ENCODE measurements at regions not wholly inside any gene's neighbourhood (a gene's known extent, or its start where the extent isn't known, plus 50 kb on each side); places are given as distances from the start of the nearest gene placed in this dataset.

GRCh38 chr3:99439892-99440291 lies 198.5 kb upstream of the COL8A1 start:
- DNase-seq (ENCODE audit: low read depth in 2 of 2), result no peak

GRCh38 chr3:99434190-99434589 lies 204.2 kb upstream of the COL8A1 start:
- DNase-seq (ENCODE audit: low read depth in 2 of 2), result no peak

GRCh38 chr3:99430348-99431134 lies 207.9 kb upstream of the COL8A1 start:
- no peak for DNase-seq (ENCODE audit: low read depth in 2 of 2)

- DNase-seq (ENCODE audit: low read depth in 2 of 2), result no peak
These were observed 208.9 kb upstream of the COL8A1 start for GRCh38 chr3:99429502-99429901.

GRCh38 chr3:99425930-99426329 lies 212.5 kb upstream of the COL8A1 start:
- no peak for DNase-seq (ENCODE audit: low read depth in 2 of 2)

GRCh38 chr3:99419116-99419515 lies 219.3 kb upstream of the COL8A1 start:
- no peak for DNase-seq (ENCODE audit: low read depth in 2 of 2)

- no peak for DNase-seq (ENCODE audit: low read depth in 2 of 2)
These were observed 219.7 kb upstream of the COL8A1 start for GRCh38 chr3:99418709-99419108.

- no peak for DNase-seq (ENCODE audit: low read depth in 2 of 2)
These were observed 220.2 kb upstream of the COL8A1 start for GRCh38 chr3:99418209-99418635.

GRCh38 chr3:99413504-99413903 lies 224.9 kb upstream of the COL8A1 start:
- no peak for DNase-seq (ENCODE audit: low read depth in 2 of 2)

GRCh38 chr3:99410789-99411311 lies 227.5 kb upstream of the COL8A1 start:
- no peak for DNase-seq (ENCODE audit: low read depth in 2 of 2)

- DNase-seq (ENCODE audit: low read depth in 2 of 2), result no peak
These were observed 228.4 kb upstream of the COL8A1 start for GRCh38 chr3:99409961-99410360.

- no peak for DNase-seq (ENCODE audit: low read depth in 2 of 2)
These were observed 231.1 kb upstream of the COL8A1 start for GRCh38 chr3:99407257-99407656.

GRCh38 chr3:99402755-99403154 lies 235.6 kb upstream of the COL8A1 start:
- no peak for DNase-seq (ENCODE audit: low read depth in 2 of 2)

GRCh38 chr3:99400352-99400751 lies 238.0 kb upstream of the COL8A1 start:
- no peak for DNase-seq (ENCODE audit: low read depth in 2 of 2)

GRCh38 chr3:99396651-99397275 lies 241.6 kb upstream of the COL8A1 start:
- no peak for DNase-seq (ENCODE audit: low read depth in 2 of 2)

- DNase-seq (ENCODE audit: low read depth in 2 of 2), result no peak
These were observed 243.3 kb upstream of the COL8A1 start for GRCh38 chr3:99394831-99395778.

- DNase-seq (ENCODE audit: low read depth in 2 of 2), result no peak
These were observed 244.4 kb upstream of the COL8A1 start for GRCh38 chr3:99393961-99394360.

GRCh38 chr3:99388780-99389179 lies 249.6 kb upstream of the COL8A1 start:
- DNase-seq (ENCODE audit: low read depth in 2 of 2), result no peak

GRCh38 chr3:99384596-99384995 lies 253.8 kb upstream of the COL8A1 start:
- DNase-seq (ENCODE audit: low read depth in 2 of 2), result no peak

- no peak for DNase-seq (ENCODE audit: low read depth in 2 of 2)
These were observed 261.5 kb upstream of the COL8A1 start for GRCh38 chr3:99376926-99377325.

- DNase-seq (ENCODE audit: low read depth in 2 of 2), result no peak
These were observed 264.6 kb upstream of the COL8A1 start for GRCh38 chr3:99373846-99374210.
